WI38 (cell line): ENCODE measurements at regions not wholly inside any gene's neighbourhood (a gene's known extent, or its start where the extent isn't known, plus 50 kb on each side); places are given as distances from the start of the nearest gene placed in this dataset.
A peak's percentile ranks its signal among the peaks of the same experiment; 100 is the strongest.
"Not testable (repeated sequence)": the region's sequence is repeated elsewhere in the genome, so short reads cannot be mapped to it uniquely, and the experiment has no call there.

Source experiments
- H3K4me3 ChIP-seq: 2 replicates; pipeline ENCODE4 v1.5.1; 2011; ENCODE audit warnings: low read depth, mild to moderate bottlenecking, control low read depth, low read length
- CTCF ChIP-seq: IDR thresholded peaks from 2 replicates; pipeline ENCODE4 v1.5.1; 2012; ENCODE audit warnings: low read depth, mild to moderate bottlenecking, control low read depth, low read length

GRCh38 chr17:68768804-68769203 lies 167.6 kb upstream of the FAM20A start:
- no peak overlapping the region for H3K4me3 ChIP-seq
- no peak for TF ChIP-seq CTCF

GRCh38 chr17:68766640-68767039 lies 165.5 kb upstream of the FAM20A start:
- no peak for TF ChIP-seq CTCF
- H3K4me3 ChIP-seq: no peak overlapping the region

GRCh38 chr17:68763562-68763961 lies 162.4 kb upstream of the FAM20A start:
- TF ChIP-seq CTCF: no peak
- no peak overlapping the region for H3K4me3 ChIP-seq

GRCh38 chr17:68762911-68763310 lies 161.7 kb upstream of the FAM20A start:
- no peak for TF ChIP-seq CTCF
- H3K4me3 ChIP-seq: no peak overlapping the region

GRCh38 chr17:68760141-68760475 lies 158.9 kb upstream of the FAM20A start:
- no peak for TF ChIP-seq CTCF
- no peak overlapping the region for H3K4me3 ChIP-seq

GRCh38 chr17:68759343-68760140 lies 158.4 kb upstream of the FAM20A start:
- TF ChIP-seq CTCF: peak; percentile 95
- peak overlapping the region; percentile 59 for H3K4me3 ChIP-seq

GRCh38 chr17:68759002-68759342 lies 157.8 kb upstream of the FAM20A start:
- TF ChIP-seq CTCF: no peak
- H3K4me3 ChIP-seq: no peak overlapping the region

- H3K4me3 ChIP-seq: not testable (repeated sequence)
Measured at GRCh38 chr17:68757866-68758757, 156.9 kb upstream of the FAM20A start.
